NCI-H2171 (cell line): ENCODE measurements at regions not wholly inside any gene's neighbourhood (a gene's known extent, or its start where the extent isn't known, plus 50 kb on each side); places are given as distances from the start of the nearest gene placed in this dataset.
"Not testable (repeated sequence)": the region's sequence is repeated elsewhere in the genome, so short reads cannot be mapped to it uniquely, and the experiment has no call there.

Experiments
- DNase-seq: peaks from one replicate; lab custom pipeline; 2025; lab: John Stamatoyannopoulos, UW

DNA sequence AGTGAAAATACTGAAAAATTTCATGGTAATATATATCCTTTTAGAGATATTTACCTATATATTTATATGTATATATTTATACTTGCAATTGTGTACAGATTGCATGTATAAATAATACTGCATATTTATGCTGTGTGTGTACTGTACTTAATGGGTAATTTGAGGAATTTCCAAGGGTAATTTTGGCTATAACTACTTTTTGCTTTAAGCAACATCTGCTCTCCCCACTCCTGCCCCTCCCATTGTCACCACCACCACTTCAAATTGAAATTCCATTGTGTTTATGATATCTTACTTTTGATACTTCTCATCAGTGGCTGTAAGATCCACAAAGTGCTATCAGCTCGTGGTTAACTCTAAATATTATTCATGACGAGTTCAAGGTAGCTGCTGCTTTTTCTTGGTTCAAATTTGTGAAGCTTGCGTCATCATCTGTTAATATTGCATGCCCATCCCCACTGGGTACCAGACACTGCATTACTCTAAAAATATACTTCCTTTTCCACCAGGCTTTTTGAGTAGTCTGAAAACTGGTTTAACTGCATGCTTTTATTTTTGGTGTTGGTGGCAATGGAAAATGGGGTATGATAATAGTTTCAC is 91.7 kb upstream of the MITF start:
- DNase-seq = no peak

DNA sequence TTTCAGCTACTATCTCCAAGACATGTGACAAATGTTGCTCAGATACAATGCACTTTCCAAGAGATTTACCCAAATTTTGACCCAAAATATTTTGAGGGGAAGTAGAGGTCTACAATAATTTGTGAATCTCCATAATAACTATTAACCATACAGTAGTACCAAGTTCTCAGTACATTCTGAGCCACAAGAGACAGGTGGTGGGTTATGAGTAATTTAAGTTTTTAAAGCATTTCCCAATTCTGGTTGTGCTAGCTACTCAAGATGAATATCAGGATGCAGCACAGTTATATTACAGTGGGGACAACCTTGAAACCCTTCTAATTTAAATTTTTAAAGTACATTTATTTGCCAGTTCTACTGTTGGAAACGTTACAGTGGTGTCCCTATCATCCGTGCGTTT is 92.2 kb upstream of the MITF start:
- no peak for DNase-seq

DNA sequence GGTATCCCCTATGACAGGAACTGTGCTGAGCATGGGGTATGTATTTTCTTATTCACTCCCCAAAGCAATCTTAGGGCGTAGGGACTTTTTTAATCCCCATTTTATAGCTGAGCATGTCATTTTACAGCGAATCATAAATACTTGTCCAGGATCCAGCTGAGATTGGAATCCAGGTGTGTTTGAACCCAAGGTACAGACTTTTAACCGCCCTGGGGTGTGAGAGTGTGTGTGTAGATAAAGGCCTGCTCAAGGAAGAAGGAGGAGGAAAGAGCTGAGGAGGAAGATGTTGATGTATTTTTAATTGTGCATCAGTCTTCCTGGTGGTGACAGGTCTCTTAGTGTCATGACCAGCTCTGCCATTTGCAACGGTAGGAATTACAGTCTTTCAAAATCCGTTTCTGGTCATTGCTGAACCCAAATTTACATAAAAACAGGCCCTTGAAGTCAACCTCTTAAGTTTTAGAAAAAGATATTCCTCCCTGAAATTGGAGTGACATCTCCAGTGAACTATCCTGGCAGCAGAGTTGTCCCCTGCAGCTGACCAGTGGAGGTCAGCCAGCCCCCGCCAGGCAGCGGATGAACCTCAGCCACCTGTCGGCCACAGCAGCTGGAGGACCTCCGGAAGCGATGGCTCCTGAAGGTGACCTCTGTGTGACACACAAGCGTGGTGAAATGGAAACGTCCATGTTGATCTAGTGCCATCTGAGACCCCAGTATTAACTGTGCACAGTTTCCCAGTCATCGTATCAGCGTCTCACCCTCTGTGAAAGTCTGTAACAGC is 92.8 kb upstream of the MITF start:
- no peak for DNase-seq

DNA sequence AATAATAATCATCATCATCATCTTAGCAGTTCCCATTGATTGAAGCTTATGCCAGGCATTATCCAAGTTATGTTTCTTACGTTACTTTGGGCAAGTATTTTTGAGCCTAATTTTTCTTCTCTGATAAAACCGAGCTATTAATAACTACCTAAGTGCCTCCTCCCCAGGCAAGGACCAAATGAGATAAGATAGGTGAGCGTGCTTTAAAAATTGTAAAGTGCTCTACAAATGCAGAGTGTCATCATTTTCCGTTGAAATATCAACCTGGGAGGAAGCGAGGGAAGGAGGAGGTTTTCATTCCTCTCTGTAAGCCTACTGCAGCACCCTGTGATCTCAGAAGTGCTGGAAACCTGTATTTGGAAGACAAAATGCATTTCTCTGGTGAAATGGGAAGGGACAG is 96.7 kb upstream of the MITF start:
- no peak for DNase-seq

DNA sequence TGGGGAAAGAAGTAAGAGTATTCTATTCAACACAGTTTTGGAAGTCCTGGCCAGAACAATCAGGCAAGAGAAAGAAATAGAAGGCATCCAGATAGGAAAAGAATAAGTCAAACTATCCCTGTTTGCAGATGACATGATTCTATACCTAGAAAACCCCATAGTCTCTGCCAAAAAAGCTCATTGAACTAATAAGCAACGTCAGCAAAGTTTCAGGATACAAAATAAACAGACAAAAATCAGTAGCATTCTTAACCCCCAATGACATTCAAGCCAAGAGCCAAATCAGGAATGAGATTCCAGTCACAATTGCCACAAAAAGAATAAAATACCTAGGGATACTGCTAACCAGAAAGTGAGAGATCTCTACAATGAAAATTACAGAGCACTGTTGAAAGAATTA is 99.4 kb upstream of the MITF start:
- no peak for DNase-seq

DNA sequence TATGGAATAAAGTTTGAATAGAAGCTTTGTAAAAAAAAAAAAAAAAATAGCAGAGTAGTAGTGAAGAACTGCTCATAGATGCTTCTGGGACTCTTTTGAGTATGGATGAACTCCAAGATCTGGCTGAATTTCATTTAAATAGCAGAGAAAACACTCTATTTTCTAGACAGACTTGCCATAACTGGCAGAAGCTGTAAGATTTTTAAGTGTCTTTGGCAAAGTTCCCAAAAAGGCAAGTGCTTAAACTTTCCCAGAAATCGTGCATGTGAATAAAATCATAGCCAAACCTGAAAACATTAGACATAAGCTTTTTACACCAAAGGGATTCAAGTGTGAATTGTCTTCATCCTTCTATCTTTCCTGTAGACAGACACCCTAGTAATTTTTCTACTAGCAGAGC is 110.3 kb upstream of the MITF start:
- no peak for DNase-seq

DNA sequence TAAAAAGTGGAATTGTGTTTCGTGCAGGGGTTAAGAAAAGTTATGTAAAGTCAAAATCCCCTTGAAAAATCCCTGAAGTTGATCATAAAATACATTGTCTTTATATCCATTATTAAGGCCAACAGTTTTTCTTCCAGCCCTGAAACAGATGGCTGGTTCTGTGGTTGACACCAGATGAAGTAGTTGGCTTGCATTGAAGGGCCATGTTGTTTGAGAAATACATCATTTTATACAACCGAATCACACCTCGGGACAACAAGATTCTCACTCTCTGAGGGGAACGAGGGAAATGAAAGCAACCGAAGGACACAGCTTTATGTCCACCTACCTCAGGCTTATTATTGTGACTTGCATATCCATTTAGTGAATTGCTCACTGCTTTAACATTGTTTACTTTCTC is 126.0 kb upstream of the MITF start:
- no peak for DNase-seq

DNA sequence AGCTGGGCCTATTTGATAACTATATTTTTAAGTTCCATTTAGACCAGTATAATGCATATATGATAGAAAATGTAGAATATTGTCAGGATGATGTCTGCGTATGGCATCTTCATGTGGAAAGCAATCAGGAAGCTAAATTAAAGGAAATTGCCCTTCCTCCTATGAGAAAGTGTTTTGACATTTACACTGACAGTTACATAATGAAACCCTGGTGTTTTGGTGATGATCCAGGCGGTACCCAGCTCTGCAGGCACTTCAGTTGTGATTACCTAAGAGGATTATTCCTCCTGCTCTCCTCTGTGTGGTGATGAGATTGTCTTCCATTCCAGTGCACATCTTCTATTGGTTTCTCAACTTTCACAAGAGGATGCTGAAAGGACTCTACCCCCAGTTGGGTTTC is 126.5 kb upstream of the MITF start:
- DNase-seq = no peak

DNA sequence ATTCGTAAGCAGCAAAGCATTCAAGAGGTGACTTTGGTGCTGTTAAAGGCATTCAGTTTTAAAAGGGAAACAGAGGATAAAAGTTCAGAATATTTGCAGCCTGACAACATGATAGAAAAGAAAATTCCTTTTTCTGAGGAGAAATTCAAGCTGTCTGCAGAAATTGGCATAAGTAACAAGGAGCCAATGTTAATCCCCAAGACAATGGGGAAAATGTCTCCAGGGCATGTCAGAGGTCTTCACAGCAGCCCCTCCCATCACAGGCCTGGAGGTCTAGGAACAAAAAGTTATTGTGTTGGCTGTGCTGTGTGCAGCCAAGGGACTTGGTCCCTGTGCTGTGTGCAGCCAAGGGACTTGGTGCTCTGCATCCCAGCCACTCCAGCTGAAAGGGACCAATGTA is 129.7 kb upstream of the MITF start:
- DNase-seq = not testable (repeated sequence)

DNA sequence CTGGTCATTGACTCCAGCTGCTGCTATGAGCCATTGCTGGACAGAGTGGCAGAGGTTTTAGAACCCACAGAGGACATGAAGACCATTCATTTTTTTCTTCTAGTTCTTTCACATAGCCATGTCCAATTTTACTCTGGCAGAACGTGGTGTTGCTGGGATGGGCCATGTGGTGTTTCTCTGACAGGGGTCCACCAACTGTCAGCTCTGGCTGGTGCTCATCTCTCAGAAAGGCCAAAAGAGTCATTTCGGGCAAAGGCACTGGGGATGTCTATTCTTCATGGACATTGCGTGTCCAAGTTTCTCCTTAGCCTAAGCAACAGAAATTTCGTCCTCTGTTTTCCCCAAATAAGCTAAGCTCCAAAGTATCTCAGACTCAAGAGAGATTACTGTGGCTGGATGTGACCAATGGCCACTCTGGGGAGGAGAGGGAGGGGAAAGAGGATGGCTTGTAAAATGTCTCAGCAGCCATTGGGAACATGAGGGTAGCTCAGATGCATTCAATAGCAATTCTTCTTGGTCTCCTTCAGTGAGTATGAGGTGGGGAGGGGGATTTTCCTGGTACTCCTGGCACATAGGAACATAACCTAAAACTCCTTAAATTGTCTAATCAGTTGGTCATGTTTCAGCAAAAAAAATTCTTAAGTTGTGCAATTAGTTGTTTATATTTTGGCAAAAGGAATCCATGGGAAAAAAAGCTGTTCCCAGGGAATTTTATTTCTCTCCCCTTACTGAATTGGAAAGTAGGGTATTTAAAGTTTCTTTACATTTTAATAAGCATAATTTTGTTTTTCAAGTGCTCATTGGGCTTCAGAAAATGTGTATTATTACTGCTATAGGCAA is 131.6 kb upstream of the MITF start:
- DNase-seq = no peak

DNA sequence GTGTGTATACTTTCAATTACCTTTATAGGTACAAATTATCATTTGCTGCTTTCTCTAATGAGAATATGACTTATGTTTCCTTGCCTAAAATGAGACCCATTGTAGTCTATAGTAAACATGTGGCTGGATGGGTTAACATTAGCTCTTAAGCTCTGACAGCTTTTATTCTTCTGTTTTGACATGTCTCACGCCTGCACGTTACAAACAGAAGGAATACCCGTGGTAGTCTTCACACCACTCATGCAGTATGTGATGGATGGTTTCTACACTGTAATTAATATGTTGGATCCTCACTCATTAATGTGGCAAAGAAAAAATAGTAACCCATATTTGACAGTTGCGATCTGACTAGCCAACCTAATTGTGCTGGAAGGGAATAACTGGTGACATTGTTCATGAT is 133.4 kb upstream of the MITF start:
- DNase-seq = no peak

DNA sequence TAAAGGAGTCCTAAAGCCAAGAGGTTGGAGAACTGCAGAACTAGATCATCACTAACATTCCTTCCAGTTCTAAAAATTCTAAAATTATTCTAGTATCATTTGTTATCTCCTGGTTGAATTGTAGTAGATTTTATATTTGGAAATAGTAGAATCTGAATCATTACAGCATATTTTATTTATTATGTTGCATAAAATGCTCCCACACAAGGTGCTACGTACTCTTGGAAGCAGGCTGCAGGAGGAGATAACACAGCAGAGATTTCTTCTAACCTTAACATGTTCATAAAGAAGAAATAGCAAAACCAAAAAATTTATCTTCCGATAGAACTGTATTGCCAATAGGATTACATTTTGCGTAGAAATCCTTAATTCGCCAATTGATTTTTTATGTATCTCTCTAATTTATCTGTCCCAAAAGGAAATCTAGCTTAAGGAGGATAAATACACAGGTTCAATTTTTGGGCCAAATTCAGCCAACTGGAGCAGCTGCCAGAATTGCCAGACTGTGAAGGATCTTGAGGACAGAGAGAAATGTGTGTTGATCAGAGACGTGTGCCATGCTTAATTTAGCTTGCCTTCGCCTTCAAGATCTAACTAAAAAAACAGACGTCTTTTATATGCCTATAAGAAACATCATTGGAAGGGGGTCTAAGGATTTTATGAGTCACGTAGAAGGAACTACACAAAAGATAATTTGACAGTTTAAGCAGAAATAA is 134.4 kb upstream of the MITF start:
- DNase-seq = no peak

DNA sequence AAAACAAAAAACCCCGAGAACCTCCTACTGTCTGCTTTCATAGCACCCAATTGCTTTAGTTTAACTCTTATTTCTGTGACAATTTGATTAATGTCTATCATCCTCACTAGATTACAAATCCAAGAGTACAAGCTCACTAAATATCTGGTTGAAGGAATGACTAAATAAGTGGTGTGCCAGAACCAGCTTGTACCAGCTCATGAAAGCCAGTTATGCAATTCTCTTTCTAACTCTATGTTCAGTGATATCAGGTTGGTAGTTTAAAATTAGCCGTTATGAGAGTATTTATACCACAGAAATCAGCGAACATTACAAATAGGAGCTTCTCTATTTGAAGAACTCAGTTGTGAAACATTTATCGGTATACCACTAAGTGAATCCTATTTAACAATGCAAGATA is 137.2 kb upstream of the MITF start:
- no peak for DNase-seq

DNA sequence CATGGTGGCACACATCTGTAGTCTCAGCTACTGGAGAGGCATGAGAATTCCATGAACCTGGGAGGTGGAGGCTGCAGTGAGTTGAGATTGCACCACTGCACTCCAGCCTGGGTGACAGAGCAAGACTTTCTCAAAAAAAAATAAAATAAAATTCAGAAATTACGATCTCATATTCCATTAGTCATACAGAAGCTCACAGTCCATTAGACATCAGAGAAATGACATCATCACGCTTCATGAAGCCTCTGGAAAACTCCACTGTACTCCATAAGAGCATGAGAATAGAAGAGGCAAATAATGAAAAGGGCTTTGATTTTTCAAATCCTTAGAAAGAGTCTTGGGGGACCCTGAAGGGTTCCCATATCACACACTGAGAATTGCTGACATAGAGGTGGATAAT is 145.0 kb upstream of the MITF start:
- no peak for DNase-seq

DNA sequence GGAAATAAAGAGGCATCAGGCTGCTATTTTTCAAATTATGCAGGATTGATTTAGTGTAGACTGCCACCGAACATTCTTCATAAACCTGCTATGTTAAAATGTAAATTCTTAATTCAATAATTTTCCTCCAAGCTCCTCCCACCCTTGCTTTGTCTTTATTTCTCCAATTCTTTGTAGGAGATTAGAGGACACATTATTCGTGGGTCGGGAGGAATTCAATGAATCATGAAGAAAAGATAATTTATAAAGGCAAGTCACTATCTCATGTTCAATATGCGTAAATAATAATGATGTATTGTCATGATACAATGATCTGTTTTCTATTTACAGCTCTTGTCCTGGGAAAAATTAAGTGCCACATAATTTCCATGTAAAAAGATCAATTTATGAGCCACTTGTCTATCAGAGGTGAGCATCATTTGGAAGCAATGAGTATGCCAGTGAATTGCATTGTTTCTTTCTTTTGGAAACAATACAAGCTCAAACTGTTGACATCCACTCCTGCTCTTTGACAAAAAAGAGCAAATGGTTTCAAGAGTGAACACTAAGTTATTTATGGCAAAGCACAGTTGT is 148.0 kb upstream of the MITF start:
- no peak for DNase-seq

DNA sequence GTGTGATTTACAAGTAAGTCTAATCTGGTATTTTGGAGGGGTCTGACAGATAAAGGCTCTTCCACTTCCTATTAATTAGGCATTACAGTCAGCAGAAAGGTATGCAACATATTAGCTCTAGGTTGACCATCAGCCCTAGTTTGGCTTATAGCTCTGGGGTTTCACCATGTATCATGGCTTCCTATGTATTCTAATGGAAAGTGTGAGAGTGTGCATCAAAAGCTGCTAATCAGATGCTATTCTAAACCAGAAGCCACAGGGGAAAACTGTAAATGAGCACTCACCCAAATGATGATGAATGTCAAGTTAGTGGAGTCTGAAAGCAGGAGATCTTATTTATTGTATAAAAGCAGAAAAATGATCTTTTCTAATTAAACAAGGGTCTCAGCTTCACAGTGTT is 149.2 kb upstream of the MITF start:
- DNase-seq = no peak

DNA sequence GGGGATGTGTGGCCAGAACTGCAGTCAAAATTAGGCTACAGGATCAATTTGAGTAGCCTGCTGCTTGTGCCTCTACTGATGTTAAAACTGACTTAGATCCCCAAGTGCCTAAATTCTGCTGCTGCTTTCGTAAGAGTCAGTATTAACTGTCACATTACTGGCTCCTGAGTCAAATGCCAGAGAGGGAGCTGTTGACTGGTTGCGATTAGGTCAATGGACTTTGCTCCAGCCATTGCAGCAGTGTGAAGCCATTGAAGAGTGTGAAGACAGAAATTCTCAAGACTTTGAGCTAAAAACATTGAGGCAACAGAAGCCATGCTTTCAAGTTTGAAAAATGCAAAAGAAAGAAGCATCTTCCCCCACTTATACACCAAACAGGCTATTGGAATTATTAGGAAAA is 151.1 kb upstream of the MITF start:
- DNase-seq = no peak

DNA sequence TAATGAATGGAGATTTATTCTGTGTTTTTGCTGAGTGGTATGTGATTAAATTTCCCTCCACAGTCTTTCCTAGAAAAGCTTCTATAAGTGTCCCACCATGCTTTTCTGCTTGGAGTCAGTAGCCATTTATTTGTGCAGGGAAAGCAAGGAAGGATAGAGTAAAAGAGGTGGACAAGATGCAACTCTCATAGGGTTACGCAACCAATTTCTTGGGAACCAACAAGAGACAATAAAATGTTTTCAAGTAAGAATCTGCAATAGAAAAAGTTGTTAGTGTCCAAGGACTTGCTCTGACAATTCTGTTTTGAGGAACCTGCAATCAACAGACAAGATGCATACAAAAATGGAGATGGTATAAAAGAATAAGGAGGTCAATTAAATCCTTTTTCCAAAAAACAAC is 153.8 kb upstream of the MITF start:
- DNase-seq = no peak

DNA sequence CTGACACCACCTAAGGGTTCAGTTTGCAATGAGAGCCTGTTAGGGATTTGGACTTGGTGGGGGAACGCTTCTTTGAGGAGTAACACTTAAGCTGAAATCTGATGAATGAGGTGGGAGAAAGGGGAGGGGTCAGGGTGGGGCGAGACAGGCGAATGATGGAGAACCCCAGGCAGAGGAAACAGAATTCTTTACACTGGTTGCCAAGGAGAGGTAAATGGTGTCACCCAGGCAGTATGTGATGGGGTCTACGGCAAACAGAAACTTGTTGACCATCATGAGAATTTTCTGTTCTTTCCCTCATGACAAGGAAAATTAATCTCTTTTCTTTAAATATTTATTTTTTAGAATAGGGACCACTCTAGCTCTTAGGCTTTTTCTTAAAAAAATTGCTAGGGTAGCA is 157.2 kb upstream of the MITF start:
- DNase-seq = no peak

DNA sequence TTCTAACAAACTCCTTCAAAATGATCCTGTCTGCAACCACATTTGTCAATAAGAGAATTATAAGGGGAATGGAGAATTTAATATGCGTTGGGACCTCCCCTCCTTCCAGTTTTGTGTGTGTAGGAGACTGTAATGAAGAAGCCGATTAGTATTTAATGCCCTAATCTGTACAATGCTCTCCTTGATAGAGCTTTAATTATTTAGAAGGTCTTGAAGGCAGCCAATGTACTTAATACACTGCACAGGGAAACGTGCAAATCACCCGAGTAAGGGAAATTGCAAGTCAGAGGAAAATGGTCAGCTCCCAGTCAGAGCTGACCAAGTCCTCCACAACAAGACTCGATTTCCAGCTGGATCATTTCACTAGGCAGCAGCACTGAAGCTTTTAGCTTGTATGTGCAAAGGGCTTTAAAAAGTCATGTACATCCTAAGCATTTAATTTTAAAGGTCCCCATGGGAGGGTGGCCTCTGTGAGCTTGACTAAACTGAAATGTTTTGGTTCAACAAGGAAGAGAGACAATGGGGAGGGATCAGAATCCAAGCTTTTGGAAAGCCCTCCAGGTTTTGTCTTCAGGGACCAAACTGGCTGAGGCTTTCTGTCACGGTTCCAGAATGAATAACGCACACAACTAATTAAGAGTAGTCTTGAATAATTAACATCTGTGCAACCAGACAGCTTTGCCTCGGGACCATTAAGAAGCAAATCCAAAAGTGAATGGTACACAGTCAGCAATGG is 159.8 kb upstream of the MITF start:
- no peak for DNase-seq

DNA sequence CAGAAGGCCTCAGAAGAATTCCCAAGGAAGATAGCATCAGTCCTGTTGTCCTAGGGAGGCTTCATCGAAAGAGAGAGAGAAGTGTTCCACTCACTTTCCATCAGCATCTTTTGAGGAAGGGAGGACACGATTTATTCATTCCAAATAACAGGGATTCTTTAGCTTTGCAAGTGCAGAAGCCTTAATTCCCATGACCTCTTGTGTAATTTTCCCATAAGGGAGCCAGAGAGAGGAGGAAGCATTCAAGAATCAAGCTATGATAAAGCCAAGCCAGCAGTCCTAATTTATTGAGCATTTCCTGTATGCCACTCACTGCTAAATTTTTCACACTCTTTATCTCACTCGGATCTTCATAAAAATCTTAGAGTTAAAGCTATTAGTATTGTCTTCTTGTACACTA is 169.7 kb upstream of the MITF start:
- no peak for DNase-seq

DNA sequence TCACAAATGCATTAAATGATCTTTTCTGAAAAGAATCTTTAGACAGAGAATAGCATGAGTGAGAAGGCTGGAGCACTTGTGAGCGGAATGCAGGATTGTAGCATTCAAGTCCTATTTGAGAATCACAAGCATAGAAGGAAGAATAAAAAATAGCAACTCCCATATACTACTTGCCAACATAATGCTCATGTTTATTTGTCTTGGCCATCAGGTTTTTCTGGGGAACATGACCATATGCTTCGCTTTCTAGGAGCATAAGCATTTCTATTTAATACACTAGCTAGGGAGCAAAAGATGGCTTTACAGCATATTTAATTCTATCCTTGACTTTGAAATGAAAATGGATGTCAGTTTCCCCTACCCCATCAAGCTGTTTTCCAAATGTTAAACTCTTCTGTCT is 170.3 kb upstream of the MITF start:
- DNase-seq = no peak
